GM23248 (cell line): ENCODE measurements at regions not wholly inside any gene's neighbourhood (a gene's known extent, or its start where the extent isn't known, plus 50 kb on each side); places are given as distances from the start of the nearest gene placed in this dataset.

Experiments
- EZH2 ChIP-seq: fragments of 200-600 bp; sonication (generic); IDR thresholded peaks from 2 replicates; pipeline ENCODE4 v1.6.1; 2018; ENCODE audit warnings: antibody characterized with exemption, mild to moderate bottlenecking; ENCODE audit not compliant: insufficient read depth, poor library complexity, severe bottlenecking
- EZH2phosphoT487 ChIP-seq: fragments of 200-600 bp; sonication (generic); IDR thresholded peaks from 2 replicates; pipeline ENCODE4 v1.6.1; 2018; ENCODE audit warnings: antibody characterized with exemption, moderate library complexity, mild to moderate bottlenecking, low read depth; ENCODE audit not compliant: insufficient read depth

DNA sequence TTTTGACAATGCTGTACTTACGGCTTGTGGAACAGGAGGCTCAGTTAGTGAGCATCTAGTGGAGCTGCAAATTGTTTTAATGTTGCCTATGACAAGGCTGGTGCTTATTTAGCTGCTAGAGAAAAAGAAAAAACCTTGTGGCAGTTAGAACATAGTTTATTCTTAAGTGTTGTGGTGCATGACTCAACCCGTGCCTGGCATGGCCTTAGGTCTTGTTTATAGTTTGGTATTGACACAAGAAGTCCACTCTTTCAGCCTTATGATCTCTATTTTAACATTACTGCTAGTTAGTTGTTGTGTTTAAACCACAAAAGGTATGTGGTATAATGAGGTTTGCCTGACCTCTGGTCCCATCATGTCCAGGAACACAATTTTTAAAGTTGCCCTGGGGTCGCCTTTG is 744.6 kb downstream of the FAM181B start:
- TF ChIP-seq EZH2 (no peak), EZH2phosphoT487 (no peak)
